ENCODE measurements at regions not wholly inside any gene's neighbourhood (a gene's known extent, or its start where the extent isn't known, plus 50 kb on each side); places are given as distances from the start of the nearest gene placed in this dataset.
"Not testable (repeated sequence)": the region's sequence is repeated elsewhere in the genome, so short reads cannot be mapped to it uniquely, and the experiment has no call there.

DNA sequence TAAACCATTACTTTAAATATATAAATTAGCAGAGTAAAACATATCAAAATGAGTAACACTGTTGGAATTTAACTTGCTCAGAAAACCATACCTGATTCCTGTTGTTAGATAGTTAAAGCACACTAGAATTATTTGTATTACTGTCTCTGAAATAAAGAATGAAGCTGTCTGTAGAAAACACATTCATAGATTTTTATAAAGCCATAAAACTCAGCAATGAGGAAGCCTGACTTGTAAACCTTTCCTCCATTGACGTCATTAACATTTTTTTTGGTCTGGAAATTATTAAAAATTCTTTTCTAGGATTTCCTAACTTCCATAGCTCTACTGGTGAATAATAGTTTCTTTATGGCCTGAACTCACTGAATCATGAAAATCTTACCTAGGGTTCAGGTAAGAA is 147.6 kb downstream of the BRMS1L start:
- Mint-ChIP-seq H3K27me3 (ENCODE audit: low read depth) (peaks cover 11% of the 10 kb centered on the region), H3K4me3 (ENCODE audit: low read depth) (no peak overlapping the region), H3K27ac (no peak overlapping the region), H3K4me1 (ENCODE audit: low read depth) (no peaks in the 10 kb centered on the region), H3K36me3 (ENCODE audit: low read depth) (no peaks in the 10 kb centered on the region), H3K9me3 (peaks cover 4% of the 10 kb centered on the region)
- DNase-seq (ENCODE audit: low spot score): no peak
- intact Hi-C loops (cut with micrococcal nuclease): no loop called here

DNA sequence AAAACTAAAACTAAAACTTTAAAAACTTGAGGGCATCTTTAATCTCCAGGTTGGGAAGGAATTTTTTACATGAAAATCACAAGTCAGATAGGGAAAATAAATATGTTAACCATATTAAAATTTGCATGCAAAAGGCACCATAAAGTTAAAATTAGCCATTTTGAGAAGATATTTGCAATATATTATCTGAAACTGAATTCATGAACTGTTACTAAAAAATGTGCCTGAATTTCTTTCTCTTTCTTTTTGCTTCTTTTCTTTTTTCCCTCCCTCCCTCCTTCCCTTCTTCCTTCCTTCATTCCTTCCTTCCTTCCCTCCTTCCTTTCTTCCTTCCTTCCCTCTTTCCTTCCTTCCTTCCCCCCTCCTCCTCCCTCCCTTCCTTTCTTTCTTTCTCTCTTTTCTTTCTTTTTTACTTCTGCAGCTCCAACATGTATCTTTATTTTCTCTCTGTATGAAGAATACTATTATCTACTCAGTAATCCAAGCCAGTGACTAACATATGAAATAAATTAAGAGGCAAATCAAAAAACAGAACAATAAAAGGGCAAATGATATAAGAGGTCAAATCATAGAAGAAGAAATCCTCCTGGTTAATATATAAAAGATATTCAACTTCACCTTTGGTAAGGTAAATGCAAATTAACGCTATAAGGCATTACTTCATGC is 146.0 kb downstream of the BRMS1L start:
- peaks cover 4% of the 10 kb centered on the region for H3K9me3 Mint-ChIP-seq
- DNase-seq (ENCODE audit: low spot score): no peak
- peaks cover 14% of the 10 kb centered on the region for H3K27me3 Mint-ChIP-seq (ENCODE audit: low read depth)
- H3K4me1 Mint-ChIP-seq (ENCODE audit: low read depth): no peaks in the 10 kb centered on the region
- no peaks in the 10 kb centered on the region for H3K36me3 Mint-ChIP-seq (ENCODE audit: low read depth)
- intact Hi-C loops (cut with micrococcal nuclease): no loop called here
- H3K4me3 Mint-ChIP-seq (ENCODE audit: low read depth): no peak overlapping the region
- no peak overlapping the region for H3K27ac Mint-ChIP-seq

DNA sequence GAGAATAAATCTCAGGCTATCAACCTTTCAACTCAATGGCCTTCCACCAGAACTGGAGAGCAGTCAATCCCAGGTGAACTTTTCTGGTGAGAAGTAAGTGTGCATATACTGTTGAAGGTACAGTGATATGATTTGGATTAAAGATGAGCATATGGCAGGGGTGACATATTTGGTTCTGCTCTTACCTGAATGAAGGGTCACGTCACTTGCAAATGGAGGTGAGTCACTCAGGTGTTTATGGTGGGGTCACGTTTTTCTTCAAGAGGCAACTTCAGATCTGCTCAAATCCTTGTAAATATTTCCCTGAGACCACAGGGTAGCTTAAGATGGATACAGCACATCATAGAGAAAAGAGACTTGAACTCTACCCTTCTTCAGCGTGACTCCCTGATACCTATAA is 143.2 kb downstream of the BRMS1L start:
- Mint-ChIP-seq H3K4me3 (ENCODE audit: low read depth) (no peak overlapping the region), H3K27ac (no peak overlapping the region), H3K9me3 (no peaks in the 10 kb centered on the region), H3K4me1 (ENCODE audit: low read depth) (no peaks in the 10 kb centered on the region), H3K36me3 (ENCODE audit: low read depth) (no peaks in the 10 kb centered on the region), H3K27me3 (ENCODE audit: low read depth) (peaks cover 18% of the 10 kb centered on the region)
- DNase-seq (ENCODE audit: low spot score): no peak
- intact Hi-C loops (cut with micrococcal nuclease): no loop called here

DNA sequence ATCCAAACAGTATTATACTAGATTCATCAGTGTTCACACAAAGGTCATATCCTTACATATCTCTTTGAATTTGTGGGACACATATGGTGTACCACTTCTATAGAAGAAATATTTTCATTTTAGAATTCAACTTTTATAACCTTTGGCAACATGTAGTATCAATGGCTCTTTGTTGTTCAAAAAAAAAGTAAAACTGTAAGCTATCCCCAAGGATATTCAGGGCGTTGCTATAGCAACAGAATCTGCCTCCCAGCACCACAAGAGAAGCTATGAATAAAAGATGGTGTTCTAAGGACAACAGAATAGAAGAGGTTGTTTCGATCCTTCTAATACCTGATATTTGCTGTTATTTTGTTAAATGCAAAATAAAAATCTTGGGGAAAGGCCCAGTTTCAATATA is 139.3 kb downstream of the BRMS1L start:
- no peak overlapping the region for H3K27ac Mint-ChIP-seq
- no peaks in the 10 kb centered on the region for H3K36me3 Mint-ChIP-seq (ENCODE audit: low read depth)
- H3K9me3 Mint-ChIP-seq: no peaks in the 10 kb centered on the region
- no peaks in the 10 kb centered on the region for H3K4me1 Mint-ChIP-seq (ENCODE audit: low read depth)
- H3K27me3 Mint-ChIP-seq (ENCODE audit: low read depth): peaks cover 11% of the 10 kb centered on the region
- H3K4me3 Mint-ChIP-seq (ENCODE audit: low read depth): no peak overlapping the region
- DNase-seq (ENCODE audit: low spot score): no peak
- intact Hi-C loops (cut with micrococcal nuclease): no loop called here

DNA sequence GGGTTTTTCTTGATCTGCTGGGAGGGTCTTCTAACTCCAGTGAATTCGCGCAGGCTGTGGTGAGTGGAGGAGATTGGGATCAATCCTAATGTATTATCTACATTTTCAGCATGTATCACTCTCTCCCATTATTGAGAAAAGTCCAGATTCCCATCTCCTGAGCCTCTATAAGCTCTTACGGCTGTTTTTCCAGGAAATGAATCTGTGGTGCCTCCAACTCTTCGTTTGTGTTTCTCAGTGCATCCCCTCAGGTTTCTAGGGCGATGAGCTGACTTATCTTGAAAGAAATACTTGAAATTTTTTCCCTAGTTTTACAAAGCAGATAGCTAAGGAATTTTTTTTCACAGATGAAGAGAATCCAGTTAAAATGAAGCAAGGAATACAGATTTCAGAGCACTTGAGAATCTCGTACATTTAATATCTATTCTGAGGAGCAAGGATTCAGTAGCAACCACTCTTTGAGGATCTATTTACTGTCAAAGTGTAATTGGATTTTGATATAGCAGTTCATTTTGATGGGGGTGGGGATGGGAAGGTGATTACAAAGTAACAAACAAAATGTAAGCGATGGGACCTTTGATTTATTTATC is 138.7 kb downstream of the BRMS1L start:
- DNase-seq (ENCODE audit: low spot score): no peak
- peaks cover 7% of the 10 kb centered on the region for H3K27me3 Mint-ChIP-seq (ENCODE audit: low read depth)
- no peak overlapping the region for H3K4me3 Mint-ChIP-seq (ENCODE audit: low read depth)
- intact Hi-C loops (cut with micrococcal nuclease): no loop called here
- H3K9me3 Mint-ChIP-seq: no peaks in the 10 kb centered on the region
- H3K27ac Mint-ChIP-seq: no peak overlapping the region
- H3K36me3 Mint-ChIP-seq (ENCODE audit: low read depth): no peaks in the 10 kb centered on the region
- H3K4me1 Mint-ChIP-seq (ENCODE audit: low read depth): no peaks in the 10 kb centered on the region

DNA sequence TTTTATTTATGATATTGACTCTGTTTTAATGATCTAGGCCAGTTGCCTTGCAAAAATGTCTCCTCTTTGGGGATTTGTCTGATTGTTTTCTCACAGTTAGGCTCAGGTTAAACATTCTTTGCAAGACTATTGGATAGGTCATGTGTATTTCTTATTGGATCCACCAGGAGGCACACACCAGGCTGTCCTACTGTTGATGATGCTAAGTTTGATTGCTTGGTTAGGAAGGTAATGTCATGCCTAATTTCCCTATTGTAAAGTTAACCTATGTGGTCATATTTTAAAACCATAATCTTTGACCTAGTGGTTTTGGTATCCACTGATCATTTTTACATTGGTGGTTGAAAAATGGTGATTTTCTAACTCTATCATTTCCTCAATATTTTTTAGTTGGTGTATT is 137.1 kb downstream of the BRMS1L start:
- H3K36me3 Mint-ChIP-seq (ENCODE audit: low read depth): no peaks in the 10 kb centered on the region
- no peak overlapping the region for H3K4me3 Mint-ChIP-seq (ENCODE audit: low read depth)
- peaks cover 5% of the 10 kb centered on the region for H3K27me3 Mint-ChIP-seq (ENCODE audit: low read depth)
- H3K4me1 Mint-ChIP-seq (ENCODE audit: low read depth): no peaks in the 10 kb centered on the region
- H3K27ac Mint-ChIP-seq: no peak overlapping the region
- no peak for DNase-seq (ENCODE audit: low spot score)
- intact Hi-C loops (cut with micrococcal nuclease): no loop called here
- H3K9me3 Mint-ChIP-seq: no peaks in the 10 kb centered on the region

DNA sequence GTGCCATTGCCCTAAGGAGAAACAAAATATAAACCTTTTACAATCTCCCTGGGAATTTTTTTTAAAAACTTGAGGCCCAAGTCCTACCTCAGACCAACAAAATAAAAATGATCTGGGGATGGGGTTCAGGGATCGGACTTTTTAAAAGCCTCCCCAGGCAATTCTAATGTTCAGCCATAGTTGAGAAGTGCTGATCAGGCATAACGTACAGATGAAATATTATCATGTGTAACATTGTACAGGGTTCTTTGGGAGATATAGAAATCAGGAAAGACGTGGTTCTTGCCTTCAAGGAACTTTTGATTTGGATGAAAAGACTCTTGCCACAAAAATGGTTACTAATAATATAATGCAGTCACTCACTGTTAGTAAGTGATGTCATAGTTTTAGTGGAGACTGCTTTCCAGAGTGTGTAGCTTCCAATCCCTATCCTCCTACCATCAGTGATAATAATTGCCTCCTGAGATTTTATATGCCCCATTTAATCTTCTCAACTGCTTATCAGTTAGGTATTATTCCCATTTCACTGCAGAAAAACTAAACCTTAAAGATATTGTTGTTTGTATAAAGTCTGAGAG is 135.6 kb downstream of the BRMS1L start:
- no peak for DNase-seq (ENCODE audit: low spot score)
- intact Hi-C loops (cut with micrococcal nuclease): no loop called here
- H3K36me3 Mint-ChIP-seq (ENCODE audit: low read depth): no peaks in the 10 kb centered on the region
- no peaks in the 10 kb centered on the region for H3K4me1 Mint-ChIP-seq (ENCODE audit: low read depth)
- no peak overlapping the region for H3K27ac Mint-ChIP-seq
- no peak overlapping the region for H3K4me3 Mint-ChIP-seq (ENCODE audit: low read depth)
- H3K27me3 Mint-ChIP-seq (ENCODE audit: low read depth): peaks cover 7% of the 10 kb centered on the region
- H3K9me3 Mint-ChIP-seq: no peaks in the 10 kb centered on the region

DNA sequence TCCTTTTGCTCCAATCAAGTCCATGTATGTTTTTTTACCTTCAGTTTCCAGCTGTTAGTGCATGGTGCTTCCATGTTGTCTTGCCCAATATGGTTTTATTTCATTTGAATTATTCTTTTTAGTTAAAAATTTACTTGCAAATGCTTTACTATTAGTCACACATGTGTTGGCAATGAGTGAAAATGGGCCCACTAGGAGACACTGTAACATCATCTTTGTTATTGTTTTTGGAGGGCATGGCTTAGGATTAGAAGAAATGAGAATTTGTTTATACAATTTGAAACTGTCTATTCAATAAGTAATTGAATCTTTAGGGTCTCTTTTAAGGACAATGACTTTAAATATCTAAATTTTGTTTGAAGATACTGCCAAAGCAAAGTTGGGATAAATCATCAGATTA is 133.7 kb downstream of the BRMS1L start:
- no peak overlapping the region for H3K27ac Mint-ChIP-seq
- no peaks in the 10 kb centered on the region for H3K36me3 Mint-ChIP-seq (ENCODE audit: low read depth)
- H3K4me3 Mint-ChIP-seq (ENCODE audit: low read depth): no peak overlapping the region
- no peak for DNase-seq (ENCODE audit: low spot score)
- intact Hi-C loops (cut with micrococcal nuclease): no loop called here
- no peaks in the 10 kb centered on the region for H3K9me3 Mint-ChIP-seq
- H3K4me1 Mint-ChIP-seq (ENCODE audit: low read depth): no peaks in the 10 kb centered on the region
- H3K27me3 Mint-ChIP-seq (ENCODE audit: low read depth): peaks cover 10% of the 10 kb centered on the region

DNA sequence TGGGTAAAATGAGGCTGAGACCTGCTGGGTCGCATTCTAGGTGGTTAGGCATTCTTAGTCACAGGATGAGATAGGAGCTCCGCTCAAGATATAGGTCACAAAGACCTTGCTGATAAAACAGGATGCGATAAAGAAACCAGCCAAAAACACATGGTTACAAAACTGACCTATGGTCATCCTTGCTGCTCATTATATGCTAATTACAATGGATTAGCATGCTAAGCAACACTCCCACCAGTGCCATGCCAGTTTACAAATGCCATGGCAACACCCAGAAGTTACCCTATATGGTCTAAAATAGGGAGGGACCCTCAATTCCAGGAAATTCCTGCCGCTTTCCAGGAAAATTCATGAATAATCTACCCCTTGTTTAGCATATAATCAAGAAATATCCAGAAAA is 132.4 kb downstream of the BRMS1L start:
- Mint-ChIP-seq H3K4me1 (ENCODE audit: low read depth) (no peaks in the 10 kb centered on the region), H3K27ac (no peak overlapping the region), H3K4me3 (ENCODE audit: low read depth) (no peak overlapping the region), H3K9me3 (no peaks in the 10 kb centered on the region), H3K27me3 (ENCODE audit: low read depth) (peaks cover 10% of the 10 kb centered on the region), H3K36me3 (ENCODE audit: low read depth) (no peaks in the 10 kb centered on the region)
- DNase-seq (ENCODE audit: low spot score): no peak
- intact Hi-C loops (cut with micrococcal nuclease): no loop called here

DNA sequence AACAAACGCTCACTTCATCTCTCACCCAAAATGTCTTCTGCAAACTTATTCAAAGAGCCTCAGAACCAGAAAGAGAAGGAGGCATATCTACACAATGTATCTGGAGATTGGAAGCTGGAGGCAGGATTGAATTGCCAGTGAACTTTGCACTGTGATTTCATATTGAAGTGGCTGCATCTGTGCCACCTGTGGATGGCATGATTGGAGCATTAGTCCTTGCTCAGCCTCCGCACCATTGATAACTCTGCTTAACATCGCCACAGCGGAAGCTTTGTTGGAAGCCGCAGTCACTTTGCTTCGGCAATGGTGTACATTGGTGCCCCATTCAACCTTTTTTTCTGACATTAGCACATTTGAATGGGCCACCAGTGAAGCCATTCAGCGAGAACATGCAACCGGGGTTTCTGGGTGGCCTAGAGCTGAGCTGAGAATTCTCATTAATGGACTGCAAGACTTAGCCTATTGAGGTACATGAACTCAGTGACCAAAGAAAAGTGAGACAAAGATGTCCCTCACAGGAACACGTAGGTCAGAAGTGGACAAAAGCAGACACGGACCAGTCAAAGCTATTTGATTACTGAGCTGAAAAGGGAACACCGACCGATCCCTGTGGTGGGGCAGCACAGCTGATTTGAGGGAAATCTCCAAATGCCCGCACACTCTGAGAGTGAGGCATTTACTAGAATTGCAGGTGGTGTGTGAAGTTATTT is 130.4 kb downstream of the BRMS1L start:
- Mint-ChIP-seq H3K27ac (no peak overlapping the region), H3K36me3 (ENCODE audit: low read depth) (no peaks in the 10 kb centered on the region), H3K4me3 (ENCODE audit: low read depth) (no peak overlapping the region), H3K27me3 (ENCODE audit: low read depth) (peaks cover 16% of the 10 kb centered on the region), H3K9me3 (no peaks in the 10 kb centered on the region), H3K4me1 (ENCODE audit: low read depth) (no peaks in the 10 kb centered on the region)
- no peak for DNase-seq (ENCODE audit: low spot score)
- intact Hi-C loops (cut with micrococcal nuclease): no loop called here

DNA sequence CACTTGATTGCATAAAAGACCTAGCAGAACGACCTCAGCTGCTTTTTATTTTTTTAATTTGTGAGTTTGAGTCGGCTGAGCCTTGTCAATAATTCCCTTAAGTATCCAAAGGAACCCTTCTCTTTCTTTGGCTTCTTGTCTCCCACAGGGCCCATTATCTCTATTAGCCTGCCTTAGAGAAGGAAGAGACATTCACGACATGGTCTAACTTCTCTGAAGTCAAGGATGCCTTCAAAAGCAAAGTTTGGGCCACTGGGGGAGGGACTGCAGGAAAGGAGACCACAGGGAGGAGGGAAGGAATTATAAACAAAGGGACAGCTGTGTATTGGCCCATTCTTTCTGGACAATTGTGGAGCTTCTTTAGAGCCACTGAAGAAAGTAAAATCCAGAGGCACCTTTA is 126.4 kb downstream of the BRMS1L start:
- intact Hi-C loops (cut with micrococcal nuclease): no loop called here
- no peak for DNase-seq (ENCODE audit: low spot score)
- Mint-ChIP-seq H3K9me3 (no peaks in the 10 kb centered on the region), H3K27me3 (ENCODE audit: low read depth) (peaks cover 15% of the 10 kb centered on the region), H3K36me3 (ENCODE audit: low read depth) (no peaks in the 10 kb centered on the region), H3K4me3 (ENCODE audit: low read depth) (no peak overlapping the region), H3K27ac (no peak overlapping the region), H3K4me1 (ENCODE audit: low read depth) (peaks cover 3% of the 10 kb centered on the region)

DNA sequence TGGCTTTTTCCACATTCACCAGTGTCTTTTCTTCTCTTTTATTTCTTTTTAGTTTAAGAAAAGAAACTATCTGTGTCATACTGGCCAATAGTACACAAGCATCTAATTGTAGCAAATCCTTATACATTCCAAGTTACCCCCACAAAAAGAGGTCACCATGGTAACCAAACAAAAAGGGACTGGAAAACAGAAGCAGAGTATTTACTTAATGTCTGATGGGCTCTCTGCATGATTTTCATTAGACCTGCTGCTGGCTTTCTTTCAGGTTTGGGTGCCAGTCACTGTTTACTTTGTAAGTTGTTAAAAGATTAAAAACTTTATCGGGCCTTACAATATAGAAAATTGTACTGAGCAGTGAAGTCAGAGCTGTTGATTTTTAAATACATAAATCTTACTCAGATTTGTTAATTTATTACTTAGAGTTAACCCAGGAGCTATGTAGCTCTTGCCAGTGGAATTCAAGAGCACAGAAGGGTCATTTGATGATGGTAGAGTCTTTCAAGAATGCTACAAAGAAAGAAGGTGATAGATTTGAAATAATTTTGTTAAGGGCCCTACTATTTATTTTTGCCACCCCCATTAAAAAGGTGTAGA is 123.9 kb downstream of the BRMS1L start:
- Mint-ChIP-seq H3K4me3 (ENCODE audit: low read depth) (no peak overlapping the region), H3K27me3 (ENCODE audit: low read depth) (peaks cover 10% of the 10 kb centered on the region), H3K9me3 (no peaks in the 10 kb centered on the region), H3K27ac (no peak overlapping the region), H3K4me1 (ENCODE audit: low read depth) (peaks cover 10% of the 10 kb centered on the region), H3K36me3 (ENCODE audit: low read depth) (no peaks in the 10 kb centered on the region)
- intact Hi-C loops (cut with micrococcal nuclease): no loop called here
- no peak for DNase-seq (ENCODE audit: low spot score)

DNA sequence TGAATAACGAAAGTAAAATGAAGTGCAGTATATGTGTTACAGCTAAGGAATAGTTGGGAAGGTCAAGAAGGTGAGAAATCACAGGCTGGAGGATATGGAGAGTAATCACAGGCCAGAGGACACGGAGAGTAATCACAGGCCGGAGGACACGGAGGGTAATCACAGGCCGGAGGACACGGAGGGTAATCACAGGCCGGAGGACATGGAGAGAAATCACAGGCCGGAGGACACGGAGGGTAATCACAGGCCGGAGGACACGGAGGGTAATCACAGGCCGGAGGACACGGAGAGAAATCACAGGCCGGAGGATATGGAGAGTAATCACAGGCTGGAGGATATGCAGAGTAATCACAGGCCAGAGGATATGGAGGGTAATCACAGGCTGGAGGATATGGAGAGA is 121.8 kb downstream of the BRMS1L start:
- H3K4me3 Mint-ChIP-seq (ENCODE audit: low read depth); H3K36me3 Mint-ChIP-seq (ENCODE audit: low read depth); DNase-seq (ENCODE audit: low spot score); H3K9me3 Mint-ChIP-seq; intact Hi-C loops (cut with micrococcal nuclease); H3K27ac Mint-ChIP-seq: not testable (repeated sequence)
- peaks cover 12% of the 10 kb centered on the region for H3K4me1 Mint-ChIP-seq (ENCODE audit: low read depth)
- H3K27me3 Mint-ChIP-seq (ENCODE audit: low read depth): peaks cover 10% of the 10 kb centered on the region
